ENCODE measurements at regions not wholly inside any gene's neighbourhood (a gene's known extent, or its start where the extent isn't known, plus 50 kb on each side); places are given as distances from the start of the nearest gene placed in this dataset.

- TF ChIP-seq CTCF (IDR thresholded peaks at IDR 0.05) (no peak), POLR2A (IDR thresholded peaks at IDR 0.05) (no peak)
Observed at GRCh38 chr16:6068063-6068462, 970.5 kb upstream of the EEF2KMT start.
